HEK293T (cell line): ENCODE measurements at regions not wholly inside any gene's neighbourhood (a gene's known extent, or its start where the extent isn't known, plus 50 kb on each side); places are given as distances from the start of the nearest gene placed in this dataset.

Source experiments
- CTCF ChIA-PET: fragments of 350-600 bp; formaldehyde crosslinking; extraction: SDS; loops from one replicate; lab custom pipeline; 2021; ENCODE audit warnings: antibody characterized with exemption, inconsistent platforms; lab: Yijun Ruan, JAX
- POLR2A ChIA-PET: fragments of 350-600 bp; formaldehyde crosslinking; extraction: SDS; loops from one replicate; lab custom pipeline; 2020; ENCODE audit warnings: antibody characterized with exemption, inconsistent platforms; lab: Yijun Ruan, JAX
- DNase-seq: peaks from one replicate; pipeline ENCODE4 v3.0.0; 2012; ENCODE audit warnings: mixed read lengths; ENCODE audit errors: extremely low spot score
- ARNT ChIP-seq: fragments of 450-650 bp; IDR thresholded peaks from 2 replicates; pipeline ENCODE4 v1.6.1; 2017; ENCODE audit warnings: mild to moderate bottlenecking
- BHLHE40 ChIP-seq: fragments of 450-650 bp; IDR thresholded peaks from 2 replicates; pipeline ENCODE4 v1.6.1; 2016; ENCODE audit warnings: mild to moderate bottlenecking, moderate library complexity, borderline replicate concordance
- CTBP1 ChIP-seq: fragments of 450-650 bp; IDR thresholded peaks from 2 replicates; pipeline ENCODE4 v1.6.1; 2016; ENCODE audit warnings: borderline replicate concordance
- ELF4 ChIP-seq: fragments of 450-650 bp; IDR thresholded peaks from 2 replicates; pipeline ENCODE4 v1.6.1; 2017; ENCODE audit warnings: antibody characterized with exemption
- FOXA1 ChIP-seq: fragments of 450-650 bp; IDR thresholded peaks from 2 replicates; pipeline ENCODE4 v1.6.1; 2016; ENCODE audit warnings: mild to moderate bottlenecking
- FOXK2 ChIP-seq: fragments of 450-650 bp; IDR thresholded peaks from 2 replicates; pipeline ENCODE4 v1.6.1; 2016; ENCODE audit warnings: mild to moderate bottlenecking
- FOXM1 ChIP-seq: fragments of 450-650 bp; IDR thresholded peaks from 2 replicates; pipeline ENCODE4 v1.6.1; 2017; ENCODE audit warnings: mild to moderate bottlenecking, borderline replicate concordance
- HDGF ChIP-seq: fragments of 450-650 bp; IDR thresholded peaks from 2 replicates; pipeline ENCODE4 v1.6.1; 2017; ENCODE audit warnings: antibody characterized with exemption, borderline replicate concordance
- L3MBTL2 ChIP-seq: fragments of 450-650 bp; conservative IDR thresholded peaks from 2 replicates; pipeline ENCODE4 v1.6.1; 2016; ENCODE audit warnings: mild to moderate bottlenecking
- LEF1 ChIP-seq: fragments of 450-650 bp; IDR thresholded peaks from 2 replicates; pipeline ENCODE4 v1.6.1; 2017; ENCODE audit warnings: mild to moderate bottlenecking, borderline replicate concordance
- NFRKB ChIP-seq: fragments of 450-650 bp; IDR thresholded peaks from 2 replicates; pipeline ENCODE4 v1.6.1; 2016; ENCODE audit warnings: mild to moderate bottlenecking, moderate library complexity
- SP1 ChIP-seq: fragments of 450-650 bp; IDR thresholded peaks from 2 replicates; pipeline ENCODE4 v1.6.1; 2017
- SUZ12 ChIP-seq: fragments of 450-650 bp; IDR thresholded peaks from 2 replicates; pipeline ENCODE4 v1.6.1; 2016; ENCODE audit warnings: mild to moderate bottlenecking
- TARDBP ChIP-seq: fragments of 450-650 bp; IDR thresholded peaks from 2 replicates; pipeline ENCODE4 v1.6.1; 2016
- ZNF384 ChIP-seq: fragments of 450-650 bp; IDR thresholded peaks from 2 replicates; pipeline ENCODE4 v1.6.1; 2016
- TF ChIP-seq, protein P1 (sequence below): fragments of 450-650 bp; IDR thresholded peaks from 2 replicates; pipeline ENCODE4 v1.6.1; 2016

DNA sequence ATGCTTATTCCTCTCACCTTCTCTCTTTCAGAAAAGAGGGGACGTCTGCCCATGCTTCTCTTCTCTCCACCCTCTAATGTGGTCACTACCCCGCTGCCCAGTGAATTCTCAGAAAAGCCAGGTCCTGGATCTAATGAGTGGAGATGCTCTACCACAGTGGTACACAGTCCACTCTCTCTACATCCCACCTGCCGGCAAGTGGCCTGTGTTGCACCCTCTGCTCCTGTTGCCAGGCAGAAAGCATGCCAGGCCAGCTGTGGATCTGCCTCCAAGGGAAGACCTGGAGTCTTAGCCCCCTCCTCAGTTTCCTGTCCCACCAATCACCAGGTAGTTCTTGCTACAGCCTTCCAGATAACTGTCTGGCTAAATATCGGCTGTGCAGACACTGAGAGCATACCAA is 71.2 kb upstream of the SPDL1 start:
- POLR2A ChIA-PET, result no interaction called here
- CTCF ChIA-PET, result no interaction called here
- peak; percentile 36 for DNase-seq
- TF ChIP-seq CTBP1 (no peak), SUZ12 (no peak), FOXK2 (no peak), SP1 (no peak), FOXA1 (no peak), HDGF (no peak), TARDBP (no peak), L3MBTL2 (no peak), ELF4 (no peak), FOXM1 (no peak), NFRKB (no peak), ARNT (no peak)

DNA sequence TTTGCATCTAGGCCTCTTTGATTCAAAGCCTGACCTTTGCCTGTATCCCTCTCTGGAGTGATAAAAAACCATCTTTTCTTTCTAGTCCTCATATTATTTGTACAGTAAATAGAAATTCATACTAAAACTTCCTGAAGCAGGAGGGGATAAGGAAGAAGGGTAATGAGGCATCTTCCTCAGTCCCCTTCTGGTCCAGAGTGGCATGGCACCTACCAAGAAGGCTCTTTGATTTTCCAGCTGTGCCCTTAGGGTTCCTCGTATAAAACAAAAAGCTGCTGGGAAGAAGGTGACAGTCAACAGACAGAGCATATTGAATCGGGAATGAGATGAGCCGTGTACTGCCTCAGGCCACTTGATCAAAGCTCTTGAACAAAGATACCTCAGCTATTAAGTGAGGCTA is 71.9 kb upstream of the SPDL1 start:
- DNase-seq, result no peak
- ChIA-PET POLR2A (no interaction called here), CTCF (interaction anchor here (0.7 kb wide), 1 partner anchor 16 kb away, joined by 3 read pairs; no protein-coding TSS in a partner anchor)
- TF ChIP-seq BHLHE40, result no peak

DNA sequence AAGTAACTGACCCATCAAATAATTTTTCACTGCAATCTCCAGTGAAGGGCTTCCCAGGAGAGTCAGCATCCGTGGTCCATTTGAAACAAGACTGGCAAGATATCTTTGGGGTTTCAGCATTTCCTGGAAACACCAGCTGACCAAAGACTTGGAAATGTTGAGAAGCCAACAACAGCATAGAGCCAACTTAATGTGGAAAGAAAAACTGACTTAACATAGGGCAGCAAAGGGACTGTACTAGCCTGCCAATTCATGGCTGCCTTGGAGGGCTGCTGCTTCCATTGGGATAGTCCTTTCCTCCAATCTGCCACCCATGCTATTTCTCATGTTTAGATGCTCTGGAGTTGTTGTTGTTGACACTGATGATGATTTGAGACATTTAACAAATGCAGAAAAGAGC is 76.5 kb upstream of the SPDL1 start:
- DNase-seq, result no peak
- no peak for TF ChIP-seq CTBP1
- TF ChIP-seq FOXK2, result no peak
- TF ChIP-seq NFRKB, result no peak
- no peak for TF ChIP-seq SP1
- POLR2A ChIA-PET, result no interaction called here
- CTCF ChIA-PET, result no interaction called here

DNA sequence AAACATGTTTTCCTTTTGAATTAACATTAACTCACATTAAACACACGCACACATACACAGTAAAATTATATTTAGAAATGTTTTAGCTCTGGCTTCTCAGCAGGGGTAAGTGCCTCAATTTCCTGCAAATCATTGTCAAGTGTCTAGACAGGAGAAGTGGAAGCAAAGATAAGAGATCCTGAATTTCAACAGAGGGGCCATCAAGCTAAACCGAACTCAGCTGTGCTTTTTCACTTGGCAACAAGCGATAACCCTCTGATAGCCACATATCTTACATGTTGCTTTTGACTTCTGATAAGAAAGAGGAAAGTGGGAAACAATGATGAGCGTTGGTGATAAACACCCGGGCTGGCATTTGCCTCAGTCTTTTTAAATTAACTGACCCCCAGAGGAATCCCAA is 79.7 kb upstream of the SPDL1 start:
- POLR2A ChIA-PET, result no interaction called here
- DNase-seq, result no peak
- TF ChIP-seq, protein P1, sequence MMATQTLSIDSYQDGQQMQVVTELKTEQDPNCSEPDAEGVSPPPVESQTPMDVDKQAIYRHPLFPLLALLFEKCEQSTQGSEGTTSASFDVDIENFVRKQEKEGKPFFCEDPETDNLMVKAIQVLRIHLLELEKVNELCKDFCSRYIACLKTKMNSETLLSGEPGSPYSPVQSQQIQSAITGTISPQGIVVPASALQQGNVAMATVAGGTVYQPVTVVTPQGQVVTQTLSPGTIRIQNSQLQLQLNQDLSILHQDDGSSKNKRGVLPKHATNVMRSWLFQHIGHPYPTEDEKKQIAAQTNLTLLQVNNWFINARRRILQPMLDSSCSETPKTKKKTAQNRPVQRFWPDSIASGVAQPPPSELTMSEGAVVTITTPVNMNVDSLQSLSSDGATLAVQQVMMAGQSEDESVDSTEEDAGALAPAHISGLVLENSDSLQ, result no peak
- TF ChIP-seq FOXM1 (no peak), FOXK2 (no peak), TARDBP (no peak), CTBP1 (no peak), FOXA1 (no peak), LEF1 (no peak), BHLHE40 (no peak), ELF4 (no peak), ARNT (no peak), SUZ12 (no peak), ZNF384 (no peak), NFRKB (no peak)
- CTCF ChIA-PET, result no interaction called here

DNA sequence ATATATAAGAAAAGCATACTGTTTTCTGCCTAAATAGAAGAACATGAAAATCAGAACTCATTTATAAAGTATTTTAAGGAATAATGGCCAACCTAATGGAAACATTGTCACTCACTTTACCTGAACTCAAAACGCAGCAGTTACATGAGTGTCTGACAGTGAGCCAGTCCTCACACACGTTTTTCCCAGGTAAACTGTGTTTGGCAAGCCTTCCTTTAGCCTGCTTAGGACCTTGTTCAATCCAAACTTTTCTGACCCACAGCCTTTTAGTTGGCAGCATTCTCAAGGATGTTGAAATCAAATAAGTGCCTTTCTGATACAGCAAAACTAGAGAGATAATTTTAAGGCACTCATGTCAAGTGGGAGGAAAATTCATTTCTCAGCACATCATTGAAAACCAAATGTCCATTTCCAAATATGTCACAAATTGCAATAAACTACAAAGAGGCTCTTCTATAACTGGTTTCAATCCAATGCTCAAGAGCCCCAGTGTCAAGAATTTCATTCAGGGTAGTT is 83.5 kb upstream of the SPDL1 start:
- POLR2A ChIA-PET, result no interaction called here
- TF ChIP-seq HDGF (no peak), FOXA1 (no peak)
- CTCF ChIA-PET, result no interaction called here
- no peak for DNase-seq

DNA sequence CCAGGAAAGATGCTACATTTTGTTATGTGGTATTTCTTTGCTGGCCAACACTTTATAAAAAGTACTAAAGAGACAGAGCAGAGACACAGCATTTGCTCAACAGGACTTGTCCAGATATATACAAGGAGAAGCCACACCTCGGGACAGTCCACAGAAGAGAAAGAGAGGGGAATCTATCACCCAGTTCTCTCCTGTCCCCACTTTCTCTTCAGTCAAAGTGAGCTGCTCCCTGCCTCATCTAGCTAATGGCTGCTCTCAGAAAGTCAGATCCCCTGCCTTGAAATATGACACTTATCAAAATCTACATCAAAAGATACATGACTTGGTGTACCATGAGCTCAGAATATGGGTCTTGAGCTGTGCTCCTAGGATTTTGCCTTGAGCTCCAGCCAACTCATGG is 86.7 kb upstream of the SPDL1 start:
- ChIA-PET CTCF (no interaction called here), POLR2A (no interaction called here)
- TF ChIP-seq FOXA1, result no peak
- DNase-seq, result no peak

DNA sequence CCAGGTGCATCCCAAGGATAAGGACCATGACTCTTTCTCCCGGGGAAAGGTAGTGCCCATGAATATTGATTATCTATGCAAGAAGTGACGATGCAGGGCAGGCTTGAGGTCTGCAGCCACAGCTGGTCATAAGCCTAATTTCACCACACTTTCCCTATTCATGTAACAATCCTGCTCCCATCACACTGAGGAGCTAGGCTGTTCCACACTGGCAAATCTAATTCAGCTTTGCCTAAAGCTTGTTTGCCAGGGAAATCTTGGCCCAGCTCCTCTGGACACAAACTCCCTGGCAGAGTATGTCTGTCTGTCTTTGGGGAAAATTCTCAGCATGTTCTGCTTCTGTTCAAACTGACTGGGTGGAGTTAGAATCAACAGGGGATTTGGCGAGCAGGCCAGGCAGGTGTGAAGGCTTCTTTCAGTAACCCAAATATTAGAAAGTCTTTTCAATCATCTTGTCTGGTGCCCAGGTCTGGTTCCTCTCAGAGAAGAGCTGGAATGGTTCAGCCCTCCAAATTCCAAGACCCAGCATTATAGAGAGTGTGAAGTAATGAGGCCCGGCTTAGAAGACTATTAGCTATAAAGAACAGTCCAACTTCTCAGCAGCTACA is 88.5 kb upstream of the SPDL1 start:
- TF ChIP-seq SUZ12 (no peak), FOXK2 (no peak), TARDBP (no peak), HDGF (no peak), NFRKB (no peak), LEF1 (no peak), CTBP1 (no peak)
- CTCF ChIA-PET, result interaction anchor here (0.5 to 0.6 kb wide), 3 partner anchors 16 to 641 kb away, joined by 3 read pairs; no protein-coding TSS in a partner anchor
- POLR2A ChIA-PET, result no interaction called here
- no peak for DNase-seq

DNA sequence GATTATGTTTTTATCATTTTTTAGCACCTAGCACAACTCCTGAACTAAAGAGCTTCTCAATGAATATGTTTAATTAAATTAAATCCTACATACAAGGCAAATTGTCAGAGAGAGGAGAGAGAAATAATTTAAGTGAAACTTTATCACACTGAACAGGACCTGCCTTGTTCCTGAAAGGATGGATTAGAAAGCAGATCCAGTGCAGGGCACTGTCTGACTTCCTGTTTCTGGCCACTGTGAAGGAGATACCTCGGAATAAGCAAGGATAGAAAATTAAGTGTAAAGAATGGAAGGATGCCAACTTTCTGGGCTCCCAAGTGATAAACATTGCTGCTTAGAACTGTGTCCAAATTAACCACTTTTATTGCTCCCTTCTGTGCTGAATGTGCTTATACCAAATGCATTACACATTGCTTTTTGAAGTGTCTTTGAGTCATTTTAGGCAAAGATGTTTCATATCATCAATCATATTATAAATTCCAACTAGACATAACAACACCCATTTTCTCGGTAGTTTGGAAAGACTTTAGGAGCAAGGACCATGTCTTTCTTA is 89.1 kb upstream of the SPDL1 start:
- DNase-seq, result no peak
- TF ChIP-seq, protein P1, result no peak
- TF ChIP-seq NFRKB (no peak), FOXK2 (no peak), BHLHE40 (no peak), ZNF384 (no peak), TARDBP (no peak), SUZ12 (no peak), ARNT (no peak), L3MBTL2 (no peak), LEF1 (no peak), CTBP1 (no peak), SP1 (no peak), FOXM1 (no peak), HDGF (no peak)
- ChIA-PET POLR2A (no interaction called here), CTCF (no interaction called here)
